CD1c-positive myeloid dendritic cell (primary cell): ENCODE measurements at regions not wholly inside any gene's neighbourhood (a gene's known extent, or its start where the extent isn't known, plus 50 kb on each side); places are given as distances from the start of the nearest gene placed in this dataset.
A peak's percentile ranks its signal among the peaks of the same experiment; 100 is the strongest.

ENCODE experiments used
- DNase-seq: peaks from one replicate; pipeline ENCODE4 v3.0.0-alpha.2; 2016; ENCODE audit errors: extremely low spot score

GRCh38 chr18:79610461-79611039 lies 69.1 kb upstream of the CTDP1 start:
- no peak for DNase-seq

- DNase-seq: peak; percentile 67
These were observed 68.4 kb upstream of the CTDP1 start for GRCh38 chr18:79611040-79611681.

GRCh38 chr18:79612291-79613108 lies 67.1 kb upstream of the CTDP1 start:
- no peak for DNase-seq

- DNase-seq: no peak
These were observed 66.2 kb upstream of the CTDP1 start for GRCh38 chr18:79613186-79613931.

- DNase-seq: no peak
These were observed 65.2 kb upstream of the CTDP1 start for GRCh38 chr18:79614211-79614955.

GRCh38 chr18:79615091-79615490 lies 64.5 kb upstream of the CTDP1 start:
- DNase-seq: no peak

GRCh38 chr18:79615586-79615985 lies 64.0 kb upstream of the CTDP1 start:
- DNase-seq: no peak

- DNase-seq: peak; percentile 24
These were observed 62.7 kb upstream of the CTDP1 start for GRCh38 chr18:79616651-79617510.

GRCh38 chr18:79617511-79618500 lies 61.8 kb upstream of the CTDP1 start:
- DNase-seq: peak; percentile 16

- DNase-seq: no peak
These were observed 58.9 kb upstream of the CTDP1 start for GRCh38 chr18:79620576-79621165.

GRCh38 chr18:79621501-79621900 lies 58.1 kb upstream of the CTDP1 start:
- DNase-seq: no peak

- no peak for DNase-seq
These were observed 57.6 kb upstream of the CTDP1 start for GRCh38 chr18:79622004-79622403.

- DNase-seq: peak; percentile 57
These were observed 55.0 kb upstream of the CTDP1 start for GRCh38 chr18:79624356-79625170.

- peak; percentile 96 for DNase-seq
These were observed 54.2 kb upstream of the CTDP1 start for GRCh38 chr18:79625195-79625923.

GRCh38 chr18:79625924-79626561 lies 53.6 kb upstream of the CTDP1 start:
- DNase-seq: no peak

- DNase-seq: no peak
These were observed 52.5 kb upstream of the CTDP1 start for GRCh38 chr18:79626905-79627749.
